ENCODE measurements at regions not wholly inside any gene's neighbourhood (a gene's known extent, or its start where the extent isn't known, plus 50 kb on each side); places are given as distances from the start of the nearest gene placed in this dataset.

- no peaks in the 10 kb centered on the region for H3K9me3 ChIP-seq
- TF ChIP-seq EP300 (IDR thresholded peaks at IDR 0.05) (no peak), POLR2A (IDR thresholded peaks at IDR 0.05; ENCODE audit: low read depth) (no peak), POLR2AphosphoS5 (IDR thresholded peaks at IDR 0.05) (no peak), CTCF (IDR thresholded peaks at IDR 0.05) (no peak)
- no peak overlapping the region for H3K27ac ChIP-seq (replicated peaks in 1 of 4)
- H3K36me3 ChIP-seq: no peaks in the 10 kb centered on the region
- no peaks in the 10 kb centered on the region for H3K27me3 ChIP-seq
- intact Hi-C loops (cut with DNase I): no loop called here
- H3K4me3 ChIP-seq: no peak overlapping the region
- H3K4me1 ChIP-seq: no peaks in the 10 kb centered on the region
- WGBS: 88% methylated on average over 1 of the region's 1 CpG
- DNase-seq (ENCODE audit: extremely low spot score): no peak
Observed at GRCh38 chr17:70373369-70373768, 204.0 kb downstream of the KCNJ2 start.

- no peak overlapping the region for H3K4me3 ChIP-seq
- H3K27me3 ChIP-seq: no peaks in the 10 kb centered on the region
- no peaks in the 10 kb centered on the region for H3K9me3 ChIP-seq
- H3K27ac ChIP-seq (replicated peaks in 1 of 4): no peak overlapping the region
- WGBS: 68% methylated on average over 7 of the region's 7 CpGs
- H3K36me3 ChIP-seq: no peaks in the 10 kb centered on the region
- TF ChIP-seq POLR2A (IDR thresholded peaks at IDR 0.05; ENCODE audit: low read depth): no peak
- TF ChIP-seq EP300 (IDR thresholded peaks at IDR 0.05): no peak
- TF ChIP-seq POLR2AphosphoS5 (IDR thresholded peaks at IDR 0.05): no peak
- no peaks in the 10 kb centered on the region for H3K4me1 ChIP-seq
- intact Hi-C loops (cut with DNase I): no loop called here
- DNase-seq (ENCODE audit: extremely low spot score): no peak
Observed at GRCh38 chr17:70374496-70374895, 205.2 kb downstream of the KCNJ2 start.

GRCh38 chr17:70375406-70375805 is 206.1 kb downstream of the KCNJ2 start:
- H3K27ac ChIP-seq (replicated peaks in 1 of 4): no peak overlapping the region
- DNase-seq (ENCODE audit: extremely low spot score): no peak
- 69% methylated on average over 1 of the region's 1 CpG for WGBS
- intact Hi-C loops (cut with DNase I): no loop called here
- no peaks in the 10 kb centered on the region for H3K27me3 ChIP-seq
- H3K4me3 ChIP-seq: no peak overlapping the region
- TF ChIP-seq POLR2A (IDR thresholded peaks at IDR 0.05; ENCODE audit: low read depth) (no peak), POLR2AphosphoS5 (IDR thresholded peaks at IDR 0.05) (no peak), CTCF (IDR thresholded peaks at IDR 0.05) (no peak), EP300 (IDR thresholded peaks at IDR 0.05) (no peak)
- no peaks in the 10 kb centered on the region for H3K36me3 ChIP-seq
- no peaks in the 10 kb centered on the region for H3K9me3 ChIP-seq
- H3K4me1 ChIP-seq: no peaks in the 10 kb centered on the region

GRCh38 chr17:70375813-70376770 is 206.8 kb downstream of the KCNJ2 start:
- Histone ChIP-seq H3K27ac (replicated peaks in 1 of 4) (no peak overlapping the region), H3K27me3 (no peaks in the 10 kb centered on the region), H3K36me3 (no peaks in the 10 kb centered on the region), H3K9me3 (no peaks in the 10 kb centered on the region), H3K4me3 (no peak overlapping the region), H3K4me1 (no peaks in the 10 kb centered on the region)
- DNase-seq (ENCODE audit: extremely low spot score): no peak
- WGBS: 85% methylated on average over 4 of the region's 4 CpGs
- TF ChIP-seq EP300 (IDR thresholded peaks at IDR 0.05): no peak
- no peak for TF ChIP-seq POLR2A (IDR thresholded peaks at IDR 0.05; ENCODE audit: low read depth)
- TF ChIP-seq CTCF (IDR thresholded peaks at IDR 0.05): no peak
- TF ChIP-seq POLR2AphosphoS5 (IDR thresholded peaks at IDR 0.05): no peak
- intact Hi-C loops (cut with DNase I): no loop called here

- 80% methylated on average over 4 of the region's 4 CpGs for WGBS
Observed at GRCh38 chr17:70377654-70378053, 208.3 kb downstream of the KCNJ2 start.

More at GRCh38 chr17:70377654-70378053, 208.3 kb downstream of the KCNJ2 start:
- no peak for DNase-seq (ENCODE audit: extremely low spot score)
- Histone ChIP-seq H3K4me1 (no peaks in the 10 kb centered on the region), H3K36me3 (no peaks in the 10 kb centered on the region), H3K9me3 (no peaks in the 10 kb centered on the region), H3K27ac (replicated peaks in 1 of 4) (no peak overlapping the region), H3K27me3 (no peaks in the 10 kb centered on the region), H3K4me3 (no peak overlapping the region)
- TF ChIP-seq EP300 (IDR thresholded peaks at IDR 0.05): no peak
- intact Hi-C loops (cut with DNase I): no loop called here
